GM12878 (cell line): ENCODE measurements at regions not wholly inside any gene's neighbourhood (a gene's known extent, or its start where the extent isn't known, plus 50 kb on each side); places are given as distances from the start of the nearest gene placed in this dataset.

Experiments used
- ATAC-seq: fragments of 200-7000 bp; cut with Tn5 transposase; 3 replicates; pipeline ENCODE4 v1.9.1; 2020; ENCODE audit warnings: mild to moderate bottlenecking, moderate library complexity
- BruUV-seq: library from RNA; stranded (reverse); fragments of 400-500 nt; replicated peaks from 2 replicates; lab custom pipeline; 2021; lab: Mats Ljungman, UMichigan
- CTCF ChIA-PET: fragments of 300-600 bp; sonication (Branson Sonifier 250); formaldehyde crosslinking; extraction: SDS; loops from one replicate; lab custom pipeline; 2021; ENCODE audit warnings: inconsistent platforms; lab: Yijun Ruan, JAX
- POLR2A ChIA-PET: fragments of 350-600 bp; formaldehyde crosslinking; extraction: SDS; loops from one replicate; lab custom pipeline; 2021; ENCODE audit warnings: inconsistent platforms; lab: Charles Lee
- RAD21 ChIA-PET: fragments of 300-600 bp; sonication (Branson Sonifier 250); formaldehyde crosslinking; loops from one replicate; lab custom pipeline; 2023; ENCODE audit warnings: antibody characterized with exemption; ENCODE audit not compliant: unreplicated experiment; lab: Charles Lee
- SMC1A ChIA-PET: fragments of 300-600 bp; sonication (Branson Sonifier 250); formaldehyde crosslinking; loops from one replicate; lab custom pipeline; 2023; ENCODE audit not compliant: unreplicated experiment, uncharacterized antibody; lab: Charles Lee
- DNase-seq: peaks from one replicate; pipeline ENCODE4 v3.0.0-alpha.2; 2011; ENCODE audit warnings: low read depth, low spot score
- FAIRE-seq: peaks from 3 replicates; lab custom pipeline; 2011; peaks lifted over from hg19 to GRCh38; lab: Jason Lieb, UNC
- H2AFZ ChIP-seq: 2 replicates; pipeline ENCODE4 v1.6.0; 2011; ENCODE audit warnings: low read depth, low read length, control low read depth; ENCODE audit not compliant: control insufficient read depth
- H3K27ac ChIP-seq: 2 replicates; pipeline ENCODE4 v1.5.1; 2011; ENCODE audit warnings: control low read depth; ENCODE audit not compliant: control insufficient read depth, insufficient read depth
- H3K27me3 ChIP-seq, 2 experiments: replicated peaks in 1 of 2; 2 replicates each; pipeline versions ENCODE4 v1.6.0 to v1.6.1; 2011; ENCODE audit warnings: low read length in 1 of 2; ENCODE audit not compliant: control insufficient read depth in 2 of 2, insufficient read depth in 2 of 2
- H3K36me3 ChIP-seq, 2 experiments: 2 replicates each; pipeline ENCODE4 v1.5.1; 2011; ENCODE audit warnings: low read length in 1 of 2; ENCODE audit not compliant: control insufficient read depth in 2 of 2, insufficient read depth in 2 of 2
- H3K4me1 ChIP-seq: 2 replicates; pipeline ENCODE4 v1.6.1; 2011; ENCODE audit warnings: mild to moderate bottlenecking, low read length, moderate library complexity, mixed read lengths; ENCODE audit not compliant: control insufficient read depth, insufficient read depth
- H3K4me2 ChIP-seq: 2 replicates; pipeline ENCODE4 v1.6.0; 2011; ENCODE audit warnings: control low read depth; ENCODE audit not compliant: control insufficient read depth, insufficient read depth
- H3K4me3 ChIP-seq: fragments of 200-600 bp; sonication (generic); 2 replicates; pipeline ENCODE4 v1.5.1; 2016
- H3K79me2 ChIP-seq: 2 replicates; pipeline ENCODE4 v1.6.0; 2011; ENCODE audit warnings: low read length; ENCODE audit not compliant: control insufficient read depth, insufficient read depth
- H3K9ac ChIP-seq: 2 replicates; pipeline ENCODE4 v1.8.0; 2011; ENCODE audit warnings: low read length, control low read depth, mixed read lengths; ENCODE audit not compliant: control insufficient read depth, insufficient read depth
- H3K9me3 ChIP-seq: replicated peaks from 3 replicates; pipeline ENCODE4 v1.5.1; 2011; ENCODE audit warnings: mild to moderate bottlenecking, low read length; ENCODE audit not compliant: control insufficient read depth, insufficient read depth
- H4K20me1 ChIP-seq: 2 replicates; pipeline ENCODE4 v1.6.0; 2011; ENCODE audit not compliant: control insufficient read depth, insufficient read depth
- BCL3 ChIP-seq: IDR thresholded peaks from 2 replicates; pipeline ENCODE4 v1.6.1; 2011; ENCODE audit warnings: borderline replicate concordance, low read depth, mild to moderate bottlenecking, moderate library complexity, low read length; ENCODE audit not compliant: insufficient read depth, poor library complexity, severe bottlenecking
- BMI1 ChIP-seq: fragments of 450-650 bp; IDR thresholded peaks from 2 replicates; pipeline ENCODE4 v1.6.1; 2016; ENCODE audit warnings: mild to moderate bottlenecking, moderate library complexity, borderline replicate concordance
- CBFB ChIP-seq: IDR thresholded peaks from 2 replicates; pipeline ENCODE4 v1.6.1; 2016; ENCODE audit warnings: antibody characterized with exemption, low read depth
- DPF2 ChIP-seq: fragments of 450-650 bp; IDR thresholded peaks from 2 replicates; pipeline ENCODE4 v1.6.1; 2017; ENCODE audit warnings: mild to moderate bottlenecking
- E2F4 ChIP-seq: IDR thresholded peaks from 2 replicates; pipeline ENCODE4 v1.6.1; 2012; ENCODE audit warnings: low read depth, low read length, improper control_type of control experiment
- HDAC2 ChIP-seq: fragments of 200-600 bp; sonication (generic); IDR thresholded peaks from 2 replicates; pipeline ENCODE4 v1.6.1; 2017
- HSF1 ChIP-seq: fragments of 150-350 bp; IDR thresholded peaks from 2 replicates; pipeline ENCODE4 v1.6.1; 2014; ENCODE audit warnings: mild to moderate bottlenecking, low read depth, low read length
- IKZF1 ChIP-seq: fragments of 450-650 bp; conservative IDR thresholded peaks from 2 replicates; pipeline ENCODE4 v1.6.1; 2017; ENCODE audit warnings: antibody characterized with exemption, mild to moderate bottlenecking
- NR2C2 ChIP-seq: IDR thresholded peaks from 2 replicates; pipeline ENCODE4 v1.6.1; 2011; ENCODE audit warnings: borderline replicate concordance, low read depth; ENCODE audit not compliant: control insufficient read depth, insufficient read length
- PAX8 ChIP-seq: fragments of 450-650 bp; IDR thresholded peaks from 2 replicates; pipeline ENCODE4 v1.6.1; 2017; ENCODE audit warnings: mild to moderate bottlenecking, moderate library complexity
- POU2F2 ChIP-seq: IDR thresholded peaks from 3 replicates; pipeline ENCODE4 v1.6.1; 2011; ENCODE audit warnings: low read depth, mild to moderate bottlenecking, low read length, borderline replicate concordance
- RFX5 ChIP-seq: IDR thresholded peaks from 2 replicates; pipeline ENCODE4 v1.6.1; 2011; ENCODE audit warnings: low read depth, low read length, improper control_type of control experiment
- SREBF2 ChIP-seq: IDR thresholded peaks from 2 replicates; pipeline ENCODE4 v1.6.1; 2012; ENCODE audit warnings: mild to moderate bottlenecking, low read length
- TCF12 ChIP-seq: IDR thresholded peaks from 2 replicates; pipeline ENCODE4 v1.6.1; 2011; ENCODE audit warnings: low read depth, mild to moderate bottlenecking, low read length
- ZNF217 ChIP-seq: fragments of 450-650 bp; IDR thresholded peaks from 2 replicates; pipeline ENCODE4 v1.6.1; 2017; ENCODE audit warnings: antibody characterized with exemption, mild to moderate bottlenecking
- WGBS: methylation state at CpG from one replicate; pipeline ENCODE4 v1.1.6; 2016; ENCODE audit warnings: low lambda C conversion rate; ENCODE audit not compliant: insufficient replicate concordance, insufficient coverage; ENCODE audit errors: missing lambda C conversion rate; 5-methylcytosine and 5-hydroxymethylcytosine counted together
- in situ Hi-C: fragments of 300-500 bp; cut with MboI; formaldehyde crosslinking; loops from 9 replicates; pipeline ENCODE4 v1.14.3; 2018; ENCODE audit warnings: mixed read lengths
- intact Hi-C: fragments of 100-400 bp; cut with micrococcal nuclease; formaldehyde crosslinking; loops from one replicate; pipeline ENCODE4 v1.14.2; 2022; ENCODE audit not compliant: unreplicated experiment

DNA sequence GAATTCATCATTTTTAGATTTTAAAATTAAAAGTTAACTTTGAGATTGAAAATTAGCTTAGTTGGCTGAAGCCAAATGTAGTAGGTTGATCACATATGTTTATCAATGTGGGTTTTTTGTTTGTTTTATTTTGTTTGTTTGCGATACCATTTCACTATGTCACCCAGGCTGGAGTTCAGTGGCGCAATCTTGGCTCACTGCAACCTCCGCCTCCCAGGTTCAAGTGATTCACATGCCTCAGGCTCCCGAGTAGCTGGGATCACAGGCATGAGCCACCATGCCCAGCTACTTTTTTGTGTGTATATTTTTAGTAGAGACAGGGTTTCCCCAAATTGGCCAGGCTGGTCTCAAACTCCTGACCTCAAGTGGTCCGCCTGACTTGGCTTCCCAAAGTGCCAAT, 665.7 kb upstream of the SLC10A2 start:
- POLR2A ChIA-PET = no interaction called here
- FAIRE-seq (no peak), DNase-seq (no peak), ATAC-seq (no peak)
- H3K79me2 ChIP-seq = no peaks in the 10 kb centered on the region
- no peaks in the 10 kb centered on the region for H4K20me1 ChIP-seq
- no peaks in the 10 kb centered on the region for H3K27me3 ChIP-seq
- H3K9ac ChIP-seq = no peak overlapping the region
- H3K4me2 ChIP-seq = no peak overlapping the region
- no peak overlapping the region for H3K27ac ChIP-seq
- TF ChIP-seq HSF1 (no peak), RFX5 (no peak), PAX8 (no peak), BCL3 (no peak), TCF12 (no peak), BMI1 (no peak), IKZF1 (no peak), NR2C2 (no peak), POU2F2 (no peak), HDAC2 (no peak), ZNF217 (no peak), E2F4 (no peak), DPF2 (no peak), SREBF2 (no peak), CBFB (no peak)
- SMC1A ChIA-PET = interaction anchor here (0.7 to 1.4 kb wide), 2 partner anchors 44 to 137 kb away, joined by 3 read pairs; no protein-coding TSS in a partner anchor
- no peaks in the 10 kb centered on the region for H3K36me3 ChIP-seq
- BruUV-seq = no TSS peak
- in situ Hi-C loops (no loop called here), intact Hi-C loops (no loop called here)
- CTCF ChIA-PET = interaction anchor here (1.2 kb wide), 1 partner anchor 10 kb away, joined by 3 read pairs; no protein-coding TSS in a partner anchor
- H3K4me3 ChIP-seq = no peak overlapping the region
- no peaks in the 10 kb centered on the region for H3K9me3 ChIP-seq
- 18% methylated on average over 5 of the region's 5 CpGs for WGBS
- H3K4me1 ChIP-seq = no peaks in the 10 kb centered on the region
- RAD21 ChIA-PET = interaction anchor here (0.7 kb wide), 1 partner anchor 726 kb away, joined by 5 read pairs; no protein-coding TSS in a partner anchor
- no peak overlapping the region for H2AFZ ChIP-seq
